DND-41 (cell line): ENCODE measurements at regions not wholly inside any gene's neighbourhood (a gene's known extent, or its start where the extent isn't known, plus 50 kb on each side); places are given as distances from the start of the nearest gene placed in this dataset.

Experiments used
- ATAC-seq: fragments of 200-7000 bp; cut with Tn5 transposase; 3 replicates; pipeline ENCODE4 v1.9.1; 2021; ENCODE audit warnings: low read depth; ENCODE audit not compliant: insufficient read depth
- DNase-seq: peaks from one replicate; pipeline ENCODE4 v3.0.0-alpha.2; 2020
- H2AFZ ChIP-seq: 2 replicates; pipeline ENCODE4 v1.6.0; 2012; ENCODE audit warnings: low read depth, low read length
- H3K27ac ChIP-seq: 2 replicates; pipeline ENCODE4 v1.5.1; 2012; ENCODE audit warnings: low read length, inconsistent platforms
- H3K27me3 ChIP-seq: fragments of 200-600 bp; sonication (generic); 2 replicates; pipeline ENCODE4 v1.6.0; 2012; ENCODE audit warnings: low read length, mild to moderate bottlenecking, inconsistent platforms; ENCODE audit not compliant: insufficient read depth, poor library complexity
- H3K36me3 ChIP-seq: 2 replicates; pipeline ENCODE4 v1.5.1; 2012; ENCODE audit warnings: low read length, inconsistent platforms; ENCODE audit not compliant: insufficient read depth
- H3K4me1 ChIP-seq: 2 replicates; pipeline ENCODE4 v1.5.1; 2012; ENCODE audit warnings: mild to moderate bottlenecking, low read length; ENCODE audit not compliant: insufficient read depth
- H3K4me2 ChIP-seq: 2 replicates; pipeline ENCODE4 v1.6.0; 2012; ENCODE audit warnings: mild to moderate bottlenecking, moderate library complexity, low read length, inconsistent platforms; ENCODE audit not compliant: insufficient read depth
- H3K4me3 ChIP-seq, 2 experiments: fragments of 200-600 bp in 1 of 2; shearing (Covaris generic) in 1 of 2; 2 replicates each; pipeline ENCODE4 v1.5.1; 2012 to 2016; ENCODE audit warnings: inconsistent platforms in 2 of 2, low read length in 2 of 2, mild to moderate bottlenecking in 2 of 2, low read depth in 1 of 2, moderate library complexity in 1 of 2
- H3K79me2 ChIP-seq: 2 replicates; pipeline ENCODE4 v1.6.0; 2012; ENCODE audit warnings: low read length, inconsistent platforms; ENCODE audit not compliant: insufficient read depth
- H3K9ac ChIP-seq: 2 replicates; pipeline ENCODE4 v1.6.0; 2012; ENCODE audit warnings: low read depth, mild to moderate bottlenecking, inconsistent platforms, low read length, moderate library complexity
- H3K9me3 ChIP-seq: 2 replicates; pipeline ENCODE4 v1.5.1; 2012; ENCODE audit warnings: low read length, moderate library complexity, mild to moderate bottlenecking, inconsistent platforms; ENCODE audit not compliant: insufficient read depth, severe bottlenecking
- H4K20me1 ChIP-seq: 2 replicates; pipeline ENCODE4 v1.6.0; 2012; ENCODE audit warnings: low read length; ENCODE audit not compliant: insufficient read depth
- CTCF ChIP-seq: IDR thresholded peaks from 2 replicates; pipeline ENCODE4 v1.5.1; 2012; ENCODE audit warnings: borderline replicate concordance, low read length, moderate library complexity, mild to moderate bottlenecking; ENCODE audit not compliant: poor library complexity, severe bottlenecking; ENCODE audit errors: extremely low read depth
- EZH2 ChIP-seq: IDR thresholded peaks from 3 replicates; pipeline ENCODE4 v1.6.1; 2012; ENCODE audit warnings: borderline replicate concordance, low read depth, mild to moderate bottlenecking, moderate library complexity, low read length, inconsistent platforms; ENCODE audit not compliant: severe bottlenecking

- no peaks in the 10 kb centered on the region for H4K20me1 ChIP-seq
Measured at GRCh38 chr5:116847960-116848359, 273.3 kb upstream of the SEMA6A start.

GRCh38 chr5:116844015-116844414 is 269.4 kb upstream of the SEMA6A start:
- no peak overlapping the region for H3K4me3 ChIP-seq
- no peak overlapping the region for H3K9ac ChIP-seq
- H3K9me3 ChIP-seq, result no peaks in the 10 kb centered on the region
- no peaks in the 10 kb centered on the region for H3K4me1 ChIP-seq
- no peak overlapping the region for H2AFZ ChIP-seq
- H3K79me2 ChIP-seq, result no peaks in the 10 kb centered on the region
- ATAC-seq, result no peak
- H3K27ac ChIP-seq, result no peak overlapping the region
- no peaks in the 10 kb centered on the region for H4K20me1 ChIP-seq
- no peak overlapping the region for H3K4me2 ChIP-seq
- H3K27me3 ChIP-seq, result no peaks in the 10 kb centered on the region
- no peak for DNase-seq
- no peak for TF ChIP-seq CTCF
- no peak for TF ChIP-seq EZH2
- H3K36me3 ChIP-seq, result no peaks in the 10 kb centered on the region

More at GRCh38 chr5:116847960-116848359, 273.3 kb upstream of the SEMA6A start:
- no peaks in the 10 kb centered on the region for H3K4me1 ChIP-seq
- no peak overlapping the region for H3K4me3 ChIP-seq
- H3K9me3 ChIP-seq, result no peaks in the 10 kb centered on the region
- ATAC-seq (no peak), DNase-seq (no peak)
- no peaks in the 10 kb centered on the region for H3K36me3 ChIP-seq
- no peak overlapping the region for H3K9ac ChIP-seq
- no peaks in the 10 kb centered on the region for H3K79me2 ChIP-seq
- no peak overlapping the region for H2AFZ ChIP-seq
- H3K27me3 ChIP-seq, result no peaks in the 10 kb centered on the region
- no peak overlapping the region for H3K27ac ChIP-seq
- TF ChIP-seq CTCF, result no peak
- no peak for TF ChIP-seq EZH2
- H3K4me2 ChIP-seq, result no peak overlapping the region

GRCh38 chr5:116842514-116842961 is 267.9 kb upstream of the SEMA6A start:
- H4K20me1 ChIP-seq, result no peaks in the 10 kb centered on the region
- no peaks in the 10 kb centered on the region for H3K4me1 ChIP-seq
- DNase-seq (no peak), ATAC-seq (no peak)
- no peaks in the 10 kb centered on the region for H3K79me2 ChIP-seq
- no peaks in the 10 kb centered on the region for H3K9me3 ChIP-seq
- no peak overlapping the region for H3K4me3 ChIP-seq
- H3K4me2 ChIP-seq, result no peak overlapping the region
- no peak overlapping the region for H2AFZ ChIP-seq
- H3K27ac ChIP-seq, result no peak overlapping the region
- no peaks in the 10 kb centered on the region for H3K27me3 ChIP-seq
- no peak for TF ChIP-seq EZH2
- TF ChIP-seq CTCF, result no peak
- H3K9ac ChIP-seq, result no peak overlapping the region
- no peaks in the 10 kb centered on the region for H3K36me3 ChIP-seq

- Histone ChIP-seq H3K9me3 (no peaks in the 10 kb centered on the region), H3K27ac (no peak overlapping the region), H3K9ac (no peak overlapping the region), H2AFZ (no peak overlapping the region), H3K4me1 (no peaks in the 10 kb centered on the region), H3K4me2 (no peak overlapping the region), H3K36me3 (no peaks in the 10 kb centered on the region), H3K4me3 (no peak overlapping the region), H3K79me2 (no peaks in the 10 kb centered on the region), H3K27me3 (no peaks in the 10 kb centered on the region), H4K20me1 (no peaks in the 10 kb centered on the region)
- TF ChIP-seq EZH2 (no peak), CTCF (no peak)
- DNase-seq (no peak), ATAC-seq (no peak)
Measured at GRCh38 chr5:116841734-116842133, 267.1 kb upstream of the SEMA6A start.
